Breast epithelium (tissue), 4 donors: ENCODE measurements at regions not wholly inside any gene's neighbourhood (a gene's known extent, or its start where the extent isn't known, plus 50 kb on each side); places are given as distances from the start of the nearest gene placed in this dataset.

Experiments used
- DNase-seq, 2 donors: peaks; one replicate each; pipeline ENCODE4 v3.0.0-alpha.2; 2019; ENCODE audit warnings: low spot score in 2 of 2
- H3K27ac ChIP-seq, 2 donors: fragments of 200-600 bp; sonication (generic) in 1 of 2; one replicate each; pipeline ENCODE4 v1.5.1; 2016 to 2019; ENCODE audit warnings: mild to moderate bottlenecking in 1 of 2
- H3K27me3 ChIP-seq, 2 donors: fragments of 200-600 bp; sonication (generic) in 1 of 2; one replicate each; pipeline versions ENCODE4 v1.5.1 to v1.6.0; 2017 to 2019; ENCODE audit warnings: control low read depth in 1 of 2, mild to moderate bottlenecking in 1 of 2
- H3K36me3 ChIP-seq: fragments of 200-600 bp; one replicate; pipeline ENCODE4 v1.5.1; 2019
- H3K4me1 ChIP-seq, 2 donors: fragments of 200-600 bp; sonication (generic); one replicate each; pipeline ENCODE4 v1.5.1; 2016 to 2019; ENCODE audit warnings: control low read depth in 1 of 2
- H3K4me3 ChIP-seq, 3 donors: fragments of 200-600 bp; sonication (generic); 1 replicate in 2 of 3; 2 replicates in 1 of 3; pipeline ENCODE4 v1.5.1; 2016 to 2019; ENCODE audit warnings: mild to moderate bottlenecking in 3 of 3, moderate library complexity in 2 of 3
- H3K9me3 ChIP-seq, 2 donors: fragments of 200-600 bp; sonication (generic) in 1 of 2; one replicate each; pipeline ENCODE4 v1.5.1; 2016 to 2019; ENCODE audit warnings: control low read depth in 1 of 2
- POLR2A ChIP-seq: fragments of 450-650 bp; IDR thresholded peaks from one replicate; pipeline ENCODE4 v1.6.1; 2016; ENCODE audit warnings: antibody characterized with exemption, mild to moderate bottlenecking, moderate library complexity
- POLR2AphosphoS5 ChIP-seq, 3 donors: sonication (generic); formaldehyde crosslinking; IDR thresholded peaks; one replicate each; pipeline ENCODE4 v1.6.1; 2017; ENCODE audit warnings: antibody characterized with exemption in 3 of 3
- intact Hi-C: fragments of 100-400 bp; cut with DNase I; formaldehyde crosslinking; loops from one replicate; pipeline ENCODE4 v1.15.1; 2023; ENCODE audit warnings: low total_unique reads
- TF ChIP-seq, protein P1 (sequence below), 3 donors: fragments of 450-650 bp; IDR thresholded peaks; one replicate each; pipeline ENCODE4 v1.5.1; 2016 to 2017; ENCODE audit warnings: antibody characterized with exemption in 3 of 3, mild to moderate bottlenecking in 3 of 3, moderate library complexity in 3 of 3

DNA sequence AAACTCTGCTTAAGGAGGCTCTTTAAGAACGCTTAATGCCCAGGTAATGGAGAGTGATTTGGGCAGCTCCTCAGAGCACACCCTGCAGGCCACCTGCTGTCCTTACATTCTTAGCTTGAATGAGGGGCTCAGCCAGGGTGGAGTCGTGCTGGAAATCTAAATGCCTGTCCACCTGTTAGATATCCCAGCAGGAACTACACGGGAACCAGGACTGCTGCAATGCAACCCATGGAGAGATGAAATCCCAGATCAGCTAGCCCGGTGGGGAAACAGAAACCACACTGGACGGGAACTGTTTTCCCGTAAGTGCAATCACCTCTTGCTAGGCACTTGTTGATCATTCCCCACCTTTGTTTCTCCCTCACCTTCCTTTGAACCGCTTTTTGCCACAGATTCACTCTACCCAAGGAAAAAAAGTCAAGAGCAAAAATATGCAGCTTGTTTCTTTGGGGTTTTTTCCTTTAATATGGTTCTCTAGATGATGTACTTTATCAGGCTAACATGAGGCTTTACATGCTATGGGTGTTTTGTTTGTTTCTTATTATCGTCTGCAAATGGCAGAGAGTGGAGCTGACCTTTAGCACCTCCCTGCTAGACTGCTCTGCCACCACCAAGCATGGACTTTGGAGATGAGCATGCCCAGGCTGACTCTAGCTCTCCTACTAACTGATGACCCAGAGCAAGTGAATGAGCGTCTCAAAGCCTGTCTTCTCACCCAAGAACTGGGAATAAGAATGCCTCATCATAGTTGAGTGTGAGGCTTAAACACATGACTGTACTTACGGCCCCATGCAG is 125.9 kb upstream of the TNFAIP3 start:
- no peak for DNase-seq
- Histone ChIP-seq H3K9me3 (no peaks in the 10 kb centered on the region), H3K36me3 (no peaks in the 10 kb centered on the region), H3K27ac (no peak overlapping the region), H3K4me1 (no peaks in the 10 kb centered on the region), H3K27me3 (no peaks in the 10 kb centered on the region), H3K4me3 (no peak overlapping the region)
- TF ChIP-seq, protein P1, sequence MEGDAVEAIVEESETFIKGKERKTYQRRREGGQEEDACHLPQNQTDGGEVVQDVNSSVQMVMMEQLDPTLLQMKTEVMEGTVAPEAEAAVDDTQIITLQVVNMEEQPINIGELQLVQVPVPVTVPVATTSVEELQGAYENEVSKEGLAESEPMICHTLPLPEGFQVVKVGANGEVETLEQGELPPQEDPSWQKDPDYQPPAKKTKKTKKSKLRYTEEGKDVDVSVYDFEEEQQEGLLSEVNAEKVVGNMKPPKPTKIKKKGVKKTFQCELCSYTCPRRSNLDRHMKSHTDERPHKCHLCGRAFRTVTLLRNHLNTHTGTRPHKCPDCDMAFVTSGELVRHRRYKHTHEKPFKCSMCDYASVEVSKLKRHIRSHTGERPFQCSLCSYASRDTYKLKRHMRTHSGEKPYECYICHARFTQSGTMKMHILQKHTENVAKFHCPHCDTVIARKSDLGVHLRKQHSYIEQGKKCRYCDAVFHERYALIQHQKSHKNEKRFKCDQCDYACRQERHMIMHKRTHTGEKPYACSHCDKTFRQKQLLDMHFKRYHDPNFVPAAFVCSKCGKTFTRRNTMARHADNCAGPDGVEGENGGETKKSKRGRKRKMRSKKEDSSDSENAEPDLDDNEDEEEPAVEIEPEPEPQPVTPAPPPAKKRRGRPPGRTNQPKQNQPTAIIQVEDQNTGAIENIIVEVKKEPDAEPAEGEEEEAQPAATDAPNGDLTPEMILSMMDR (IDR thresholded peaks at IDR 0.05): no peak
- TF ChIP-seq POLR2AphosphoS5 (IDR thresholded peaks at IDR 0.05) (no peak), POLR2A (no peak)
- intact Hi-C loops: no loop called here

DNA sequence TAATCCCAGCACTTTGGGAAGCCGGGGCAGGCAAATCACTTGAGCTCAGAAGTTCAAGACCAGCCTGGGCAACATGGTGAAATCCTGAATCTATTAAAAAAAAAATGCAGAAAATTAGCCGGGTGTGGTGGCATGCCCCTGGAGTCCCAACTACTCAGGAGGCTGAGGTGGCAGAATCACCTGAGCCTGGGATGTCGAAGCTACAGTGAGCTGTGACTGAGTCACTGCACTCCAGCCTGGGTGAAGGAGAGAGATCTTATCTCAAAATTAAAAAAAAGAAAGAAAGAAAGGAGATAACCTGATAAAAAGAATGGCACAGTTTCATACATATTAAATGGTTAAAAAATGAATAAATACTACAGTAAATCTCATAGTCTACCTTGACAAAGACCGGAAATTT is 123.6 kb upstream of the TNFAIP3 start:
- Histone ChIP-seq H3K9me3 (no peaks in the 10 kb centered on the region), H3K27me3 (no peaks in the 10 kb centered on the region), H3K27ac (no peak overlapping the region), H3K36me3 (no peaks in the 10 kb centered on the region), H3K4me3 (no peak overlapping the region), H3K4me1 (no peaks in the 10 kb centered on the region)
- TF ChIP-seq, protein P1 (IDR thresholded peaks at IDR 0.05): no peak
- TF ChIP-seq POLR2AphosphoS5 (IDR thresholded peaks at IDR 0.05) (no peak), POLR2A (no peak)
- no peak for DNase-seq
- intact Hi-C loops: no loop called here

DNA sequence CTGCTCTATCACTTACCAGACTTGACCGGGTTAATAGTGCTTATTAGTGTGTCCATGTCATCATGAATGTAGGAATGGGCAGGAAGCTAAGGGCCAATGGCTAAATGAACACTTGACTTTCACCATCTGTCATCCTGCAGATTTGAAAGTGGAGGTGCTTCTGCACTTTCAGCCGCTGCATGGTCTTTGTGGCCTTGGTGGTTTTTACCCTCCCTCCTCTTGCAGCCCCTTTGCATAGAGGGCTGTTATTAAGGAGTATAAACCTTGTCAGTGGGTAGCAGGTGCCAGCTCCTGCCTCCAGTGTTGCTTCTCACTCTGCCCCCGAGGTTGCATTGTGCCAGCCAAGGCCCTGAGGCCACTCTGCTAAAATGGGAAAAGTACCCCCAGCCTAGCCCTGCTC is 122.2 kb upstream of the TNFAIP3 start:
- no peak for TF ChIP-seq POLR2AphosphoS5 (IDR thresholded peaks at IDR 0.05)
- no peak for TF ChIP-seq POLR2A
- H3K36me3 ChIP-seq: no peaks in the 10 kb centered on the region
- DNase-seq: no peak
- no peaks in the 10 kb centered on the region for H3K27me3 ChIP-seq
- no peaks in the 10 kb centered on the region for H3K9me3 ChIP-seq
- no peaks in the 10 kb centered on the region for H3K4me1 ChIP-seq
- intact Hi-C loops: no loop called here
- H3K27ac ChIP-seq: no peak overlapping the region
- no peak overlapping the region for H3K4me3 ChIP-seq

DNA sequence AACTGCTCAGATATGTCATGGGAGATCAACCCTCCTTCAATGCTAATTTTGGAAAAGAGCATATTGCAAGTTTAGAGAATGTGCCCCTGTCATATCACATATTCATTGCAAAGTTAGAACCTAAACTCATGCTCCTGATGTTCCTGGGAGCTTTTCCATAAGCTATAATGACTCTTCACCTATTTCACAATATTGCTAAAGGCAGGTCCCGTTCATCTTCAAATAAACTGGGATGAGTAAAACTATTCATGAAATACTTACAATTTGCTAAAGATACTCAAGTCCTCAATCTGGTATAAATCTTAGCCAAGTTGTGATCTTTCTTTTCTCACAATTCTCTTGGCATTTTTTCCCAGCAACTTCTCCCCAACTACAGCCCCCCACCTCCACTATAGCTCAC is 121.7 kb upstream of the TNFAIP3 start:
- intact Hi-C loops: no loop called here
- Histone ChIP-seq H3K36me3 (no peaks in the 10 kb centered on the region), H3K4me3 (no peak overlapping the region), H3K27ac (no peak overlapping the region), H3K9me3 (no peaks in the 10 kb centered on the region), H3K27me3 (no peaks in the 10 kb centered on the region), H3K4me1 (no peaks in the 10 kb centered on the region)
- TF ChIP-seq POLR2AphosphoS5 (IDR thresholded peaks at IDR 0.05): no peak
- no peak for TF ChIP-seq POLR2A
- TF ChIP-seq, protein P1 (IDR thresholded peaks at IDR 0.05): no peak
- no peak for DNase-seq

DNA sequence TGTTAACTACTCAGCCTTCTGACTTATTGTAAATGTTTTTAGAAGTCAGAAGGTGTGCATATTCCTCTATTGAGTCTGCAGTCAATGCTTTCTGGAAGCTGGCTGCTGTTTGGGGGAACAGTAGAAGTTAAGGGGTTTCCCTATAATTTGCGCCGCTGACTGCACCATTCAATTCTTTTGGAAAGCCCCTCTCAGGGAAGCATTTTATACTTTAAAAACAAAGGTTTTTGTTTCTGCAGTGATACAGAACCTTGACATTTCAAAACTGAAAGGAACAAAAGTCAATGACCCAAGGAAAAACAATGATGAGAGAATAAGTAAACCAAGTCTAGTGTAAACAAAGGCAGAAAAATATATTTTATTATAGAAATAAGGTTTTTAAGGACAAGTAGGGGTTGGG is 120.8 kb upstream of the TNFAIP3 start:
- no peak for DNase-seq
- no peaks in the 10 kb centered on the region for H3K9me3 ChIP-seq
- intact Hi-C loops: no loop called here

More for the DNA sequence above, 120.8 kb upstream of the TNFAIP3 start:
- H3K36me3 ChIP-seq: no peaks in the 10 kb centered on the region
- TF ChIP-seq POLR2AphosphoS5 (IDR thresholded peaks at IDR 0.05) (no peak), POLR2A (no peak)
- TF ChIP-seq, protein P1 (IDR thresholded peaks at IDR 0.05): no peak
- no peaks in the 10 kb centered on the region for H3K27me3 ChIP-seq
- H3K27ac ChIP-seq: no peak overlapping the region
- no peaks in the 10 kb centered on the region for H3K4me1 ChIP-seq
- no peak overlapping the region for H3K4me3 ChIP-seq
